ENCODE measurements at regions not wholly inside any gene's neighbourhood (a gene's known extent, or its start where the extent isn't known, plus 50 kb on each side); places are given as distances from the start of the nearest gene placed in this dataset. TPM values are rescaled to one million over a fixed set of nuclear protein-coding genes. Genes with fewer than 3 reads are reported as not detected.

- no peaks in the 10 kb centered on the region for H3K36me3 Mint-ChIP-seq (ENCODE audit: low read depth)
- H4K20me1 ChIP-seq (replicated peaks; ENCODE audit: insufficient read depth), result no peaks in the 10 kb centered on the region
- H3K4me3 ChIP-seq, result no peak overlapping the region
- TF ChIP-seq NANOG (IDR thresholded peaks at IDR 0.05; ENCODE audit: borderline replicate concordance) (no peak), POLR2AphosphoS5 (IDR thresholded peaks at IDR 0.05; ENCODE audit: low read depth) (no peak), CREB1 (CRISPR knock-in tag; IDR thresholded peaks at IDR 0.05; ENCODE audit: low read depth) (no peak), JUNB (IDR thresholded peaks at IDR 0.05; ENCODE audit: unreplicated experiment) (no peak), CTCF (conservative IDR thresholded peaks at IDR 0.05; ENCODE audit: low read depth in 2 of 2) (no peak), ZNF331 (CRISPR knock-in tag; IDR thresholded peaks at IDR 0.05; ENCODE audit: low read depth) (no peak)
- H3K27ac Mint-ChIP-seq, result no peak overlapping the region
- H2AFZ ChIP-seq, result no peak overlapping the region
- DNase-seq (ENCODE audit: low spot score) (no peak), ATAC-seq (no peak)
- no peaks in the 10 kb centered on the region for H3K4me1 ChIP-seq (ENCODE audit: insufficient read depth)
- no peaks in the 10 kb centered on the region for H3K9me2 ChIP-seq (ENCODE audit: insufficient read depth)
- no peak overlapping the region for H3K4me2 ChIP-seq
- no peaks in the 10 kb centered on the region; the same call in 1 of the 2 replicates for H3K36me3 ChIP-seq (ENCODE audit: insufficient read depth)
- no peaks in the 10 kb centered on the region for H3F3A ChIP-seq (replicated peaks; ENCODE audit: low read depth)
- no peak overlapping the region for H3K27ac ChIP-seq (ENCODE audit: low read depth)
- no peak overlapping the region for H3K4me3 Mint-ChIP-seq
- peaks cover 3% of the 10 kb centered on the region for H3K27me3 Mint-ChIP-seq (ENCODE audit: insufficient read depth, low read depth, poor library complexity)
- no peaks in the 10 kb centered on the region for H3K4me1 Mint-ChIP-seq
- H3K9me3 Mint-ChIP-seq, result peaks cover 5% of the 10 kb centered on the region; the same call in 2 of the 3 replicates
- no peaks in the 10 kb centered on the region for H3K79me2 ChIP-seq (replicated peaks; ENCODE audit: insufficient read depth)
- H3K27me3 ChIP-seq (ENCODE audit: insufficient read depth), result no peaks in the 10 kb centered on the region
These were observed 51.5 kb upstream of the SHH start for GRCh38 chr7:155863721-155864151.

GRCh38 chr7:155862123-155862892 lies 50.0 kb upstream of the SHH start:
- Histone ChIP-seq H3K4me1 (ENCODE audit: insufficient read depth) (no peaks in the 10 kb centered on the region), H3K79me2 (replicated peaks; ENCODE audit: insufficient read depth) (no peaks in the 10 kb centered on the region), H3K27ac (ENCODE audit: low read depth) (no peak overlapping the region), H4K20me1 (replicated peaks; ENCODE audit: insufficient read depth) (no peaks in the 10 kb centered on the region), H2AFZ (no peak overlapping the region), H3K4me2 (no peak overlapping the region), H3K36me3 (ENCODE audit: insufficient read depth) (no peaks in the 10 kb centered on the region), H3K9me2 (ENCODE audit: insufficient read depth) (no peaks in the 10 kb centered on the region), H3K4me3 (no peak overlapping the region), H3F3A (replicated peaks; ENCODE audit: low read depth) (no peaks in the 10 kb centered on the region), H3K27me3 (ENCODE audit: insufficient read depth) (no peaks in the 10 kb centered on the region)
- peaks cover 3% of the 10 kb centered on the region for H3K27me3 Mint-ChIP-seq (ENCODE audit: insufficient read depth, low read depth, poor library complexity)
- peak; percentile 32; the same call in 1 of the 3 replicates for ATAC-seq
- H3K27ac Mint-ChIP-seq, result no peak overlapping the region
- no peaks in the 10 kb centered on the region for H3K36me3 Mint-ChIP-seq (ENCODE audit: low read depth)
- no peaks in the 10 kb centered on the region for H3K4me1 Mint-ChIP-seq
- no peaks in the 10 kb centered on the region for H3K9me3 Mint-ChIP-seq
- no peak for DNase-seq (ENCODE audit: low spot score)
- no peak overlapping the region for H3K4me3 Mint-ChIP-seq
- peak; percentile 28 to 31; a peak in 1 of 4 replicates for TF ChIP-seq CTCF (conservative IDR thresholded peaks at IDR 0.05; ENCODE audit: low read depth in 2 of 2)
- TF ChIP-seq, protein P1, sequence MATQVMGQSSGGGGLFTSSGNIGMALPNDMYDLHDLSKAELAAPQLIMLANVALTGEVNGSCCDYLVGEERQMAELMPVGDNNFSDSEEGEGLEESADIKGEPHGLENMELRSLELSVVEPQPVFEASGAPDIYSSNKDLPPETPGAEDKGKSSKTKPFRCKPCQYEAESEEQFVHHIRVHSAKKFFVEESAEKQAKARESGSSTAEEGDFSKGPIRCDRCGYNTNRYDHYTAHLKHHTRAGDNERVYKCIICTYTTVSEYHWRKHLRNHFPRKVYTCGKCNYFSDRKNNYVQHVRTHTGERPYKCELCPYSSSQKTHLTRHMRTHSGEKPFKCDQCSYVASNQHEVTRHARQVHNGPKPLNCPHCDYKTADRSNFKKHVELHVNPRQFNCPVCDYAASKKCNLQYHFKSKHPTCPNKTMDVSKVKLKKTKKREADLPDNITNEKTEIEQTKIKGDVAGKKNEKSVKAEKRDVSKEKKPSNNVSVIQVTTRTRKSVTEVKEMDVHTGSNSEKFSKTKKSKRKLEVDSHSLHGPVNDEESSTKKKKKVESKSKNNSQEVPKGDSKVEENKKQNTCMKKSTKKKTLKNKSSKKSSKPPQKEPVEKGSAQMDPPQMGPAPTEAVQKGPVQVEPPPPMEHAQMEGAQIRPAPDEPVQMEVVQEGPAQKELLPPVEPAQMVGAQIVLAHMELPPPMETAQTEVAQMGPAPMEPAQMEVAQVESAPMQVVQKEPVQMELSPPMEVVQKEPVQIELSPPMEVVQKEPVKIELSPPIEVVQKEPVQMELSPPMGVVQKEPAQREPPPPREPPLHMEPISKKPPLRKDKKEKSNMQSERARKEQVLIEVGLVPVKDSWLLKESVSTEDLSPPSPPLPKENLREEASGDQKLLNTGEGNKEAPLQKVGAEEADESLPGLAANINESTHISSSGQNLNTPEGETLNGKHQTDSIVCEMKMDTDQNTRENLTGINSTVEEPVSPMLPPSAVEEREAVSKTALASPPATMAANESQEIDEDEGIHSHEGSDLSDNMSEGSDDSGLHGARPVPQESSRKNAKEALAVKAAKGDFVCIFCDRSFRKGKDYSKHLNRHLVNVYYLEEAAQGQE (IDR thresholded peaks at IDR 0.05; ENCODE audit: unreplicated experiment), result no peak

Small RNA genes lying in the stretch of these regions (small RNA-seq; reads per million reads assigned to genes)
- gene AC093813.1 (ENCODE audit: low replicate concordance) (not detected), gene RF00019 (ENCODE audit: low replicate concordance) (not detected)

Measured in GM23338 (cell line).